Posterior vena cava (tissue), 2 donors: ENCODE measurements at regions not wholly inside any gene's neighbourhood (a gene's known extent, or its start where the extent isn't known, plus 50 kb on each side); places are given as distances from the start of the nearest gene placed in this dataset.
"Not testable (repeated sequence)": the region's sequence is repeated elsewhere in the genome, so short reads cannot be mapped to it uniquely, and the experiment has no call there.

Experiments
- DNase-seq: peaks from one replicate; pipeline ENCODE4 v3.0.0-alpha.2; 2020; ENCODE audit warnings: low spot score
- intact Hi-C, 2 donors: fragments of 100-400 bp; cut with DNase I; formaldehyde crosslinking; loops; one replicate each; pipeline versions ENCODE4 v1.14.1 to v1.14.2; 2022 to 2023
- donor health status: DM: yes; HTN: yes; CAD: no.
- donor health status: DM: yes; HTN: yes; CAD: no.

DNA sequence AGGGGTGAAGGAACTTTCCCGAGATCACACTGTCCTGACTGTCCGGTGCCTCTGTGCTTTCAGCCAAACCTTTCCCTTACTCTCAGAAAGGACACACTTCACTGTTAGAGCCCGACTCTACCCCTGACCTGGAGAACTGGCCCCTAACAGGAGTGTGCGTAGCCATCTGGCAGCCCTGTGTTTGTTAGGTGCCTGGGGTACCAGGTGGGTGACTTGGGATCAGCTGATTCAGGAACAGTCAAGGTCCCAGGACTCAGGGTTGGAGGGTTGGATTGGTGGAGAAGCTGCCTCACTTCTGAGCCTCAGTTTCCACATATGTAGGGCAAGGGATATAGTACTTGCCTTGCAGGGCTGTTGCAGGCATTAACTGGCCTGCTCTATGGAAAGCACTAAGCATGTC is 98.3 kb upstream of the SLC6A11 start:
- intact Hi-C loops = no loop called here
- DNase-seq = no peak

DNA sequence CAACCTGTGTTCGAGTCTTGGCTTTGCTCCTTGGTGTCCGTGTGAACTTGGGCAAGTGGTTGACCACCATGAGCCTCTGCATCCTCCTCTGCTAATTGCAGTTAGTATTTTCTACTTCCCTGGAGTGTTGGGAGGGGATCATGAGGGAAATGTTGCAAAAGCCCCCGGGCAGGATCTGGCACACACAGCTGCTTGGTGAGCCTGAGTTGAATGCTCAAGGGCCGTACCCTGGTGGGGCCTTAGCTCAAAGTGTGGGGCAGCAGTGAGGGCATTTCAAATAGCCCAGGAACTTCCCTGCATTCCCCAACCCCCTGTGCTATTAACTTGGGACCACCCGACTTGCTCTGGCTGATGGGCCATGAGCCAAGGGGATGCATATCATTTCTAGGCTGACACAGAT is 94.9 kb upstream of the SLC6A11 start:
- no peak for DNase-seq
- intact Hi-C loops = no loop called here

DNA sequence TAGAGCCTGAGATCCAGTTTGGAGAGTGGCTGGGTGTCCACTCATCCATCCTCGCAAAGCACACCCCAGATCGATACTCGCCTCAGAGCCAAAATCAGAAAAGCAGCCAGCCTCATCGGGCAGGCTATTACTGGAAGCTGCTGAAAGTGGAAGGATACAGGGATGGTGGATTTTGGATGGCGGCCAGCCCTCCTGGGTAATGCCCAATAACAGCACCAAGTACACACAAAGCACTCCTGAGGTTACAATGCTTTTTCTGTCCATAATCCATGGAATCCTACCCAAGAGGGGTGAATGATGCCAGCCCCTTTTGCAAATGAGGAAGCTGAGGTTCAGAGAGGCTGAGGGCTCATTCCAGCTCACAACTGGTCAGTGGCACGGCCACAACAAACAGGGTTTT is 93.1 kb upstream of the SLC6A11 start:
- no peak for DNase-seq
- intact Hi-C loops = no loop called here

DNA sequence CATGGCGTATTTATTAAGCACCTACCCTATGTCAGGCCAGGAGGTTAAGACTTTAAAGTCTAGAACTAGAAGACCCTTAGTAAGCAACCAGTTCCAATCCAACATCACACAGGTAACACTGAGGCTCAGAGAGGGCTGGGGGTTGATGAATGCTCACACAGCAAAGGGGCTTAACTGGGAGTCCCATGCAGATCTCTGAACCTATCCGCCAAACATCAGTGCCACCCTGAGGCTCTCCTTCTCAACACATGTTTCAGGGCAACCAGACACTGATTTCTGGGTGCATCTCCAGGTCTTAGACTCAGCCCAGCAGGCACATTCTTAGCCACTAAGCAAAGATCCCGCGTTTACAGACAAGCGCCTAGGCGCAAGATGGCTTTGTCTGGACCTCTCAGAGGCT is 92.0 kb upstream of the SLC6A11 start:
- DNase-seq = no peak
- intact Hi-C loops = no loop called here

DNA sequence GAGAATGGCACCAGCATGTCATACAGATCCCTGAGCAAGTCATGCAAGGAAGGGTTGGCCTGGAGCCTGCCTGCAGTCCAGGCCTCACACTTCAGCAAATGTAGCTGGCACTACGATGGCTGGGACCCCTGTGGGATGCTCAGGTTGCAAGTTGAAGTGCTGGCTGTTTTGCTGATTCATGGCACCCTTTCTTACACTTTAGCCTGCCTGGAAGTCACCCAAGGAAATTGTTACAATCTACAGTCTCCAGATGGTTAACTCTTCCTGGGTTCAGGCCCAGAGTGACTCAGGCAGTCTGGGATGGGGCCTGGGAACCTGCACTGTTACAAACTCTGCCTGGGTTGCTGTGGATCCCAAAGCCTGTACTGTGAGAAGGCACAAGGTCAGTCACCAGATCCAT is 91.0 kb upstream of the SLC6A11 start:
- DNase-seq = no peak
- intact Hi-C loops = no loop called here

DNA sequence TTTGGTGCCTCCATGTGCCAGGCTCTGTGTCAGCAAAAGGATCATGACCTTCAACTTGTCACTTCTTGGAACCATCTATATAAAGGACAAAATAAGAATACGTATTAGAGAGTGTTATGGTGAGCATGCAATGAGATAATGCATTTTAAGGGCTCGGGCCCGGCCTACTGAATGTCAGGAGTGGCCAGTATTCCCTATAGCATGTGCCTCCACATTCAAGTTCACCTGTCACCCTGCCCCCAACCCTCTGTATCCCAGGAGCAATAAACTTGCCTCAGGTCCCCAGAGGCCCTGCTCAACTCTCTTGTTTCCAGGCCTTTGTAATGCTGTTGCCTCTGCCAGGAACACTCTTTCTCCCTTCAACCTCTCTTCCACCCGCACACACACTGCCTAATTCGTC is 90.2 kb upstream of the SLC6A11 start:
- DNase-seq = no peak
- intact Hi-C loops = no loop called here

DNA sequence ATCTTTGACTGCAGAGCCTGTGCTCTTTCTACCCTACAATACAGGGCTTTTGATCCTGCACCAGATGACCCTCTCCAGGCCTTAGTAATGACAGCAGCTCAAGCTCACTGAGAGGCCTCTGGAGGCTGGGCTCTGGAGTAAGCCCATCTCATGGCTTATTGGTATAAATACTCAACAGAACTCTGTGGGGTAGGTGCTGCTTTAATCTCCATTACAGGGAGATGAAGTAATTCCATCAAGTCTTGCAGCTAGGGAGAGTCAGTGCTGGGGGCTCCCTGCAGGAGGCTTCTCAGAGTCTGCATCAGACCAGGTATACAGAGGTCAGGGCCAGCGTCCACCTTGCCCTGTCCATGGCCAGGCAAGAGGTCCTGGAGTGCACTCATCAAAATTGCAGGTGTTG is 89.2 kb upstream of the SLC6A11 start:
- intact Hi-C loops = no loop called here
- DNase-seq = no peak

DNA sequence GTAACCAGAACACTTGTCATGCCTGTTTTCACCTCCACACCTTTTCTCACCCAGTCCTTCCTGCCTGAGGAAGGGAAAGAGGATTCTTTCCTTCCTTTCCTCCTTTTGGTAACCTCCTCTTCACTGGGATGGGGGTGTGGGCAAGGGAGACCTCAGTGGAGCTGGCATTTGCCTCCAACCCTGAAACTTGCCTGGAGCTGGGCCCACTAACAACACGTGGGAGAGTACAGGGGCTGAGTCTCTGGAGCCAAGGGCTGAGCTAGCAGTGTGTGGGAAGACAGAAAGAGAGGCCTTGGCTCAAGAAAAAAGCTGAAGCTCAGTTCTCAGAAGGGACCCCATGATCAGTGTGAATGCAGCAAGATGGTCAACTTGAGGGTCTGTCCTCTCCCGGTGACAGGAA is 86.6 kb upstream of the SLC6A11 start:
- intact Hi-C loops = no loop called here

DNA sequence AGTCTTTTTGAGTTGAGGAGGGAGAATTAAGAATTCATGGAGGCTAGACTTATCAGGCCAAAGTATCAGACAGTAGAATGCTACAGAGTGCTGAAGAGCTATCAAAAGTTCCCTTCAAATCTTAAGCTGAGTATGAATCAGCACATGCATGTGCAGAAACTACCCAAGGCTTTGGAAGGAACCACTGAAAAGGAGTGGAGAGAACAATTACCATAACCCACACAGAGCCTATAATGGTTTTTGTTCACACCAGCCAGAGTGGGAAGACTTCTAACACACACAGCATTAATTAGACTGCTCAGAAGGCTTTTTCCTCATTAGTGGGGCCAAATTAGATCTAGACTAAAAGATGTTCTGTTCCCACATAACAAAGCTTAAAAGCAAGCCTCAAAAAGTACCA is 83.7 kb upstream of the SLC6A11 start:
- no peak for DNase-seq
- intact Hi-C loops = no loop called here

More for the DNA sequence above, 86.6 kb upstream of the SLC6A11 start:
- no peak for DNase-seq

DNA sequence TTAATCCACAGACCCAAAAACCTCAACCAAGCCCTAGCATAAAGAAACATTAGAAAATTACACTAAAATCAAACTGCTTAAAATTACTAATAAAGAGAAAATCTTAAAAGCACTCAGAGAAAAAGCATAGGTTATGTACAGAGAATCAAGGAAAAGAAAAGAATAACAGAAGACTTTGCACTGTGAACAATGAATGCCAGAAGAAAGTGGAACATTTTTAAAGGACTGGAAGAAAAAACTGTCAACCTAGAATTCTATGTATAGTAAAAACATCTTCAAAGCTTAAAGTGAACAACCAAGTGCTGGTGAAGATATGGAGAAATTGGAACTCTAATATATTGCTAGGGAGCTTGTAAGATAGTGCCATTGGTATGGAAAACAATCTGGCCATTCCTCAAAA is 82.7 kb upstream of the SLC6A11 start:
- no peak for DNase-seq

DNA sequence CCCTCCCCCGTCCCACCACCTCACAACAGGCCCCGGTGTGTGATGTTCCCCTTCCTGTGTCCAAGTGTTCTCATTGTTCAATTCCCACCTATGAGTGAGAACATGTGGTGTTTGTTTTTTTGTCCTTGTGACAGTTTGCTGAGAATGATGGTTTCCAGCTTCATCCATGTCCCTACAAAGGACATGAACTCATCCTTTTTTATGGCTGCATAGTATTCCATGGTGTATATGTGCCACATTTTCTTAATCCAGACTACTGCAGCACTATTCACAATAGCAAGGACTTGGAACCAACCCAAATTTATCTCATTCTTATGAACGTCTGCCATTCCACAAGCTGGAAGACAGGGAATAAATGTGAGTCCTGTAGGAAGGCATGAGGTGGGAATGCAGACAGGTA is 79.6 kb upstream of the SLC6A11 start:
- intact Hi-C loops, DNase-seq: not testable (repeated sequence)

More for the DNA sequence above, 82.7 kb upstream of the SLC6A11 start:
- intact Hi-C loops = no loop called here

DNA sequence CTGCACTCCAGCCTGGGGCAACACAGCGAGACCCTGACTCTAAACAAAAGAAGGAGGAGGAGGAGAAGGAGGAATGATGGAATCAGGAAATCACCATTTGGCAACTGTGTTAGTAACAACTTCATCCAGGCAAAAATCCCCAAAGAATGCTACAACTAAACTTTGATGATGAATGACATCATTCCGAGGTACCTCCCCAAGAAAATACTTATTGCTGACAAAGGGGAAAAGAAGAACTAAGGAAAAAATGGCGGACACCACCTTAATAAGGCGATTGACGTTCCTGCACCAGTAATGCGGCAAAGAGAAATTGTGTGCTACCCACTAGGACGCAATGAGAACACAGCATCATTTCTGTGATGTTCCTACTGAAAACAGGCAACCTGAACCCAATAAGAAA is 78.2 kb upstream of the SLC6A11 start:
- intact Hi-C loops = loop anchor here in 1 of 2 donors (1.0 kb wide), 1 partner anchor 391 kb away; no protein-coding TSS in a partner anchor
- no peak for DNase-seq

DNA sequence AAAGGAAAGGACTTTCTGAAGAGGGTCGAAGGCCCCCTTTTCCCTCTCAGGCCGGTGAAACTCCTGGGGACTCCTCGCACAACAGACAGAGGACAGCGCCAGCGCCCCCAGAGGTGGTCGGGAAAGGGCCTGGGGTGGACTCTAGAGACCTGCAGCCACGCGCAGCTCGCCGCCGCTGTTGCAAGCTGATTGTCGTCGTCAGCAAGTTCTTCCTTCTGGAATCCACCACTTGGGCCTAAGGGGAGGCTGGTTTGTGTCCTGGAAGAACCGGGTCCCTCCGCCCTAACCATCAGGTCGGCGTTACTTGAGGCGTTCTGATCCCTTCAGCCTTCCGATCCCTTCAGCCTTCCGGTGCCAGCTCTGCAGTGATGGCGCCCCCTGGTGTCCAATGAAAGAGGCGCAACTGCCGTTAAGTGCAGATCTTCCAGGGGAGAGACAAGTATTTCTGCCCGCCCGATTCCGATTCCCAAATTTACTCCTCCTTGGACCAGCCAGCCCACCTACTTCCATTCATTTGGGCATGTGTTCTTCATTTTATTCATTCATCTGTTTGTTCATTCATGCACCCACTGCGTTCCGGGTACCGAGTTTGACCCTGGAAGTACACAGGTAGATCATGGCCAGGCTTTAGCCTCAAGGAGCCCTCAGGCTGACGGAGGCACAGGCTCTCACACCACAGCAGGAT is 77.2 kb upstream of the SLC6A11 start:
- peak; percentile 91 for DNase-seq
- intact Hi-C loops = loop anchor here in 1 of 2 donors (1.0 kb wide), 1 partner anchor 393 kb away; no protein-coding TSS in a partner anchor

DNA sequence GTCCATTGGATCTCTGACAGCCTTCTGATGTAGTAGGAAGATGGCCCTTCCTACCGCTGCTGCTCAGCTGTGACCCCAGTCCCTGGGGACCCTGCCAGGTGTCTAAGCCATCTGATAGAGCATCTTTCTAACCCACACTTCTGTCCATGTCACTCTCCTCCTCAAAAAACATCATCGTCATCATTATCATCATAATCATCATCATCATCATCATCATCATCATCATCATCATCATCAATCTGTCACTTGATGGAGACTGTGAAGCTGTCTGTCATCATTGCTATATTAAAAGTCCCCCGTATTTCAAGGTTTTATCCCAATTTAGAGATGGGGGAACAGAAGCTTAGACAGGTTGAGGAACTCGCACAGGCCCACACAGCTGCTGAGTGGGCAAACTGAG is 75.1 kb upstream of the SLC6A11 start:
- intact Hi-C loops = loop anchor here in 1 of 2 donors (5.0 kb wide), 1 partner anchor 394 kb away; no protein-coding TSS in a partner anchor
- no peak for DNase-seq

DNA sequence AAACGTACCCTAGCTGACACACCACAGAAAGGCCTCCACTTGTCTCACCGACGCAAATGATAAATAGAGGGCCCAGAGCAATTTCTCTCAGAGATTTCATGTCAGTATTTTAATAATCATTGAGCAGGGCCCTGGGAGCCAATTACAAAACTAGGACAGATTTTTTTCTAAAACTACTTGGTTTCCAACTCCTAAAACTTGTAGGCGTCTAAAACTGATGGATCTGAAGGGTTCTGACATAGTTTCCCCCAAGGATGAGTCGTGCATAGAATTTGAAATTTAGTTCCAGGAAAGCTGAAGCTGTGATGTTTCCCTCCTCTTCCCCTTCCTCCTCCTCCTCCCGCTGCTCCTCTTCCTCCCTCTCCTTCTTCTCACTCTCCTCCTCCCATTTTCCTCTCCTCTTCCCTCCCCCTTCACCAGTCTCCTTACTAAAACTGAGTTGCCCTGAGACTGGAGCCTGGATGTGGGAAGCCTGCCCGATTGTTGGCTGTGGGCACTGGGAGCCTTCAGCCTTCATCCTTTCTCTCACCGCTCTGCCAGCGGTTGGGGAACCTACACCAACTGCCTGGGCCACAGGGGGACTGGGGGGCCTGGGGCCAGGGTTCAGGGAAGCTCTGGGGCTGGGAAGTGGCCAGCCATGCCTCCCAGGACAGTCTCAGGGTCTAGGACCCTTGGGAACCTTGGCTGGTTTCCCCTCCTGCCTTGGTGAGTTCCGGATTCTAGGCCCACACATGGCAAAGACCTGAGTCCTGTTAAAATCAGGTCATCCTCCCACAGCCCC is 73.9 kb upstream of the SLC6A11 start:
- DNase-seq = no peak

DNA sequence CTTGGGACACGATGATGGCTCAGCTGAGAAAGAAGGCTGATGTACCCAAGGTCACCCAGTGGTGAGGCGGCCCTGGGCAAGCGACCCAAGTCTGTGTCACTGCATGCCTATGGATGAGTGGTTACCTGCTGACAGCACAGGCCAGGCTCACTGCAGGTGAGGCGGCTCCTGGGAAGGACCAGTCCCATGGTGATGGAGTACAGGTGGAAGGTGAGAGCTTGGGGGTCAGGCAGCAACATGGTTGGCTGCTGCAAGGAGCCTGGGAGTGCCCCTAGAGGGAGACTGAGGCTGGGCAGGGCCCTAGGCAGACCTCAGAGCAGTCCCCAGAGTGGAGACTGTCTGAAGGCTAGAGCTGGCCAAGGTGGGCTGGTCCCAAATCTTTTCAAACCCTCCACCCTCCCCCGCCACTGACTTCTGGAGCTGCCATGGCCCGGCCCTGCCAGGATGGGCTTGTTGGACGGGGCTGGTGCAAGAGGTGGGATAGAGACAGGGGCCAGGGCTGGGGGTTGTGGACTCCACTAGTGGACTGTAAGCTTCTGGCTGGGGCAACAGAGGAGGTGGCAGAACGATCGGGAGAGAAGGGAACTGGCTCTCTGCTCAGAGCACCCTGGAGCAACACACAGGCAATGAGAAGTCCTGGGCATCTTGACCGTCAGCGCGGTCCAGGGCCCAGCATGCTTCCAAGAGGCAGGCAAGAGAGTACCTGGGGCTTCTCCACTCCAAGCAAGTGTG is 72.5 kb upstream of the SLC6A11 start:
- no peak for DNase-seq
- intact Hi-C loops = loop anchor here in 1 of 2 donors (5.0 kb wide), 1 partner anchor 396 kb away; no protein-coding TSS in a partner anchor

More for the DNA sequence above, 73.9 kb upstream of the SLC6A11 start:
- intact Hi-C loops = loop anchor here in 1 of 2 donors (5.0 kb wide), 1 partner anchor 395 kb away; no protein-coding TSS in a partner anchor

DNA sequence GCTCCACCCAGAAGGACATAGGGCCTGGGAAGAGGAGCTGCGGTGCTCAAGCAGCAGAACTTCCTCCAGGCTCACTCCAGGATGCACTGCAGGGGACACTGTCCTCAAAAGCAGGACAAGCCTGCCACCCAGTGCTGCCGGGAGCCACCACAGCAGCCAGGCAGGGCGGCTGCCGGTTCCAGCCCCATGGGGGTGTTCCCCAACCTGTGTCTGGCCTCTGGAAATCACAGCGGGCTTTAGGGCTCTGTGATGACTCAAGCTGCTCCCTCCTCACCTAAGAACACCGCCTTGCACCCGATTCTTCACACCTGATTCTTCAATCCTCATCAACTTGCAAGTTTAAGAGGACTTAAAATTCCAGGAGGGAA is 71.9 kb upstream of the SLC6A11 start:
- DNase-seq = no peak
- intact Hi-C loops = loop anchor here in 1 of 2 donors (5.0 kb wide), 1 partner anchor 397 kb away; no protein-coding TSS in a partner anchor

DNA sequence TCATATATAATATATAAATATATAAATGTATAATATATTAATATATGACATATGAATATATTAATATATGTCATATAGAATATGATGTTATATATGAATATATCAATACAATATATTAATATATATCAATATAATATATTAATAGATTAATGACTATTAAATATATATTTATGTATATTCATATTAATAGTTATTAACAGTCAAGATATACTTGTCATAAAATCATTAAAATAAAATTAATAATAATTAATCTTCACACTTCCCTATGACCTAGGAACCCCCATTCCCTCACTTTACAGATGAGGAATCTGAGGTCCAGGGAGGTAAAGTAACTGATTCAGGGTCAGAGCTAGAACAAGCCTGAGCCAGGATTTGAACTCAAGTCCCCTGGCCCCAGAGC is 70.6 kb upstream of the SLC6A11 start:
- no peak for DNase-seq
- intact Hi-C loops = no loop called here

DNA sequence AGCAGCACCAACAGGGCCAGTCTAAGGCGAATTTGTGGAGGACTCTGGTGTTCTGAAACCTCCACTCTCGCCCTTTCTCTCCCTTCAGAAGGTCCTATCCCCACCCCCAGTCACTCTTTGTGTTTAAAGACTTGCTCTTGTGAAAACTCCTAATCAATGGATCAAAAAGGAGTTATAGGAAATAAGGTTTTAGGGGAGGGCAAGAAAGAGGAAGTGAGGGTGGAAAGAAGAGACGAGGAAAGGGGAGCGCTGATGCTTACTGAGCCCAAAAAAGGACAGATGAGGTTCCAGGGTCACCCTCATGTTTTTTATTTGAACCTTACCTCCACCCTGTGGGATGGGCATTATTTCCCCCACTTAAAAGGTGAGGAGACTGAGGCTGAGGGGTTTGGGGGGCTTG is 70.0 kb upstream of the SLC6A11 start:
- intact Hi-C loops = no loop called here
- no peak for DNase-seq

DNA sequence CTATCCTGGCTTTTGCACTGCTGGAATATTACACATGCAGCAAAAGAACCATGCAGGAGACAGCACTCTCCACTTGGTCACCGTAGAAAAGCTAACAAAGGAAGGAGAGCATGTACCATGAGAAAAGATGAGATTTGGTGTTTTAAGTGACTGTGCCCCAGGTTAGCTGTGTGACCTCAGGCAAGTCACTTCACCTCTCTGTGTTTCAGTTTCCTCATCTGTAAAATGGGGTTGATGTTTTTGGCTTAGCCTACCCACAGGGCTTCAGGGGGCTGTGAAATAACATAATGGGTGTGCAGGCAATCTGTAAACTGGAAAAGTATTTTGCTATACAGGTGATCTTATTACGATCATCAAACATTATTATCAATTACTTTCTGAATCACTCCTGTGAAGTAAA is 69.3 kb upstream of the SLC6A11 start:
- intact Hi-C loops = no loop called here

More for the DNA sequence above, 69.3 kb upstream of the SLC6A11 start:
- DNase-seq = no peak
